ENCODE measurements at regions not wholly inside any gene's neighbourhood (a gene's known extent, or its start where the extent isn't known, plus 50 kb on each side); places are given as distances from the start of the nearest gene placed in this dataset.

DNA sequence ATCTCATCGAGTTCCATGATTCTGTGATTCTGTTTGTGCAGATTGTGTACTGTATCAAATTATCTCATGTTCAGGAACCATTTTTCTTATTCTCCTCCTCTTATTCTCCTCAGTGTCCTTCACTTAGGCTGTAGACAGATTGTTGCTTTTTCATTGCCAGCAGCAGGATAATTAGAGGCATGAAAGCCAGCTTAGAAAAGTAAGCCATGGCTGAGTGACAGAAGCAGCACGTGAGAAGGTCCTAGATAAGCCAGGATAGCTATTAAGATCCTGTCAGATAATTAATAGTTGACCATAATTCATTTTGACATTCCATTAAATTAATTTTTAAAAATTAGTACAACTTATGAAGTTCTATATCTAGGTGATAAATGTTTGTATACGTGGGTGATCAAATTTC is 60.8 kb upstream of the PRKACB start:
- no peak for TF ChIP-seq POLR2A (IDR thresholded peaks at IDR 0.05)
- TF ChIP-seq, protein P1, sequence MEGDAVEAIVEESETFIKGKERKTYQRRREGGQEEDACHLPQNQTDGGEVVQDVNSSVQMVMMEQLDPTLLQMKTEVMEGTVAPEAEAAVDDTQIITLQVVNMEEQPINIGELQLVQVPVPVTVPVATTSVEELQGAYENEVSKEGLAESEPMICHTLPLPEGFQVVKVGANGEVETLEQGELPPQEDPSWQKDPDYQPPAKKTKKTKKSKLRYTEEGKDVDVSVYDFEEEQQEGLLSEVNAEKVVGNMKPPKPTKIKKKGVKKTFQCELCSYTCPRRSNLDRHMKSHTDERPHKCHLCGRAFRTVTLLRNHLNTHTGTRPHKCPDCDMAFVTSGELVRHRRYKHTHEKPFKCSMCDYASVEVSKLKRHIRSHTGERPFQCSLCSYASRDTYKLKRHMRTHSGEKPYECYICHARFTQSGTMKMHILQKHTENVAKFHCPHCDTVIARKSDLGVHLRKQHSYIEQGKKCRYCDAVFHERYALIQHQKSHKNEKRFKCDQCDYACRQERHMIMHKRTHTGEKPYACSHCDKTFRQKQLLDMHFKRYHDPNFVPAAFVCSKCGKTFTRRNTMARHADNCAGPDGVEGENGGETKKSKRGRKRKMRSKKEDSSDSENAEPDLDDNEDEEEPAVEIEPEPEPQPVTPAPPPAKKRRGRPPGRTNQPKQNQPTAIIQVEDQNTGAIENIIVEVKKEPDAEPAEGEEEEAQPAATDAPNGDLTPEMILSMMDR (IDR thresholded peaks at IDR 0.05) = no peak

Measured in adrenal gland (tissue), 5 donors.